Activated CD4-positive, alpha-beta T cell treated with anti-CD3 and anti-CD28 coated beads, Interleukin-10, Interleukin-2, amounts not matched to agents 100 ng/mL and 50 ng/mL, durations not matched to agents 16 hours and 8 hours (primary cell): ENCODE measurements at regions not wholly inside any gene's neighbourhood (a gene's known extent, or its start where the extent isn't known, plus 50 kb on each side); places are given as distances from the start of the nearest gene placed in this dataset.

Source experiments
- DNase-seq: peaks from one replicate; pipeline ENCODE4 v3.0.0-alpha.2; 2020

- DNase-seq, result no peak
Observed at GRCh38 chr11:92386577-92386976, 162.0 kb downstream of the FAT3 start.

GRCh38 chr11:92387859-92388258 lies 163.2 kb downstream of the FAT3 start:
- DNase-seq, result no peak

GRCh38 chr11:92388380-92388779 lies 163.8 kb downstream of the FAT3 start:
- no peak for DNase-seq

- DNase-seq, result no peak
Observed at GRCh38 chr11:92390783-92391182, 166.2 kb downstream of the FAT3 start.

GRCh38 chr11:92391364-92391763 lies 166.7 kb downstream of the FAT3 start:
- DNase-seq, result no peak

GRCh38 chr11:92391808-92392207 lies 167.2 kb downstream of the FAT3 start:
- no peak for DNase-seq

- no peak for DNase-seq
Observed at GRCh38 chr11:92393218-92393617, 168.6 kb downstream of the FAT3 start.

GRCh38 chr11:92396133-92396532 lies 171.5 kb downstream of the FAT3 start:
- no peak for DNase-seq

GRCh38 chr11:92397221-92397755 lies 172.7 kb downstream of the FAT3 start:
- no peak for DNase-seq

- DNase-seq, result no peak
Observed at GRCh38 chr11:92399705-92400104, 175.1 kb downstream of the FAT3 start.

GRCh38 chr11:92401520-92401919 lies 176.9 kb downstream of the FAT3 start:
- DNase-seq, result no peak

GRCh38 chr11:92406472-92406871 lies 181.9 kb downstream of the FAT3 start:
- no peak for DNase-seq

GRCh38 chr11:92409355-92409754 lies 184.7 kb downstream of the FAT3 start:
- no peak for DNase-seq

- DNase-seq, result no peak
Observed at GRCh38 chr11:92409956-92410355, 185.3 kb downstream of the FAT3 start.

GRCh38 chr11:92410526-92410925 lies 185.9 kb downstream of the FAT3 start:
- no peak for DNase-seq

- DNase-seq, result no peak
Observed at GRCh38 chr11:92411431-92411830, 186.8 kb downstream of the FAT3 start.

- DNase-seq, result no peak
Observed at GRCh38 chr11:92413757-92414513, 189.3 kb downstream of the FAT3 start.

- DNase-seq, result no peak
Observed at GRCh38 chr11:92416971-92417725, 192.5 kb downstream of the FAT3 start.

- DNase-seq, result no peak
Observed at GRCh38 chr11:92423115-92424034, 198.8 kb downstream of the FAT3 start.

- no peak for DNase-seq
Observed at GRCh38 chr11:92424281-92424680, 199.7 kb downstream of the FAT3 start.

- DNase-seq, result no peak
Observed at GRCh38 chr11:92425127-92425526, 200.5 kb downstream of the FAT3 start.

- no peak for DNase-seq
Observed at GRCh38 chr11:92432515-92432914, 207.9 kb downstream of the FAT3 start.
